HL-60 (cell line): ENCODE measurements at regions not wholly inside any gene's neighbourhood (a gene's known extent, or its start where the extent isn't known, plus 50 kb on each side); places are given as distances from the start of the nearest gene placed in this dataset.

ENCODE experiments used
- DNase-seq, 2 experiments: peaks; one replicate each; pipeline ENCODE4 v3.0.0-alpha.2; 2010 to 2020; ENCODE audit warnings: low read depth in 1 of 2, low spot score in 1 of 2
- H3K27ac ChIP-seq: fragments of 250-450 bp; sonication (Bioruptor Pico); replicated peaks from 2 replicates; pipeline ENCODE4 v1.5.1; 2020; ENCODE audit warnings: mild to moderate bottlenecking, moderate library complexity
- H3K27me3 ChIP-seq: fragments of 250-450 bp; sonication (Bioruptor Pico); 2 replicates; pipeline ENCODE4 v1.5.1; 2021; ENCODE audit warnings: mild to moderate bottlenecking, moderate library complexity; ENCODE audit not compliant: insufficient read depth, poor library complexity, severe bottlenecking
- H3K4me3 ChIP-seq: replicated peaks from 2 replicates; pipeline ENCODE4 v1.5.1; 2011; ENCODE audit warnings: mild to moderate bottlenecking, control low read depth, low read length; ENCODE audit not compliant: insufficient read depth
- GABPA ChIP-seq: IDR thresholded peaks from 2 replicates; pipeline ENCODE4 v1.6.1; 2012; ENCODE audit warnings: low read depth
- POLR2AphosphoS5 ChIP-seq: IDR thresholded peaks from 2 replicates; pipeline ENCODE4 v1.6.1; 2012; ENCODE audit warnings: low read depth
- SPI1 ChIP-seq: IDR thresholded peaks from 2 replicates; pipeline ENCODE4 v1.6.1; 2012; ENCODE audit warnings: low read depth, mild to moderate bottlenecking, borderline replicate concordance
- TF ChIP-seq, protein P1 (sequence below): IDR thresholded peaks from one replicate; pipeline ENCODE4 v1.5.1; 2011; ENCODE audit warnings: low read length, control low read depth, inconsistent platforms; ENCODE audit not compliant: insufficient read depth
- TF ChIP-seq, protein P2 (sequence below): IDR thresholded peaks from 2 replicates; pipeline ENCODE4 v1.6.1; 2012; ENCODE audit warnings: low read depth; ENCODE audit not compliant: insufficient replicate concordance

- DNase-seq = peak; percentile 41 to 52
- no peaks in the 10 kb centered on the region for H3K27me3 ChIP-seq
- TF ChIP-seq, protein P1, sequence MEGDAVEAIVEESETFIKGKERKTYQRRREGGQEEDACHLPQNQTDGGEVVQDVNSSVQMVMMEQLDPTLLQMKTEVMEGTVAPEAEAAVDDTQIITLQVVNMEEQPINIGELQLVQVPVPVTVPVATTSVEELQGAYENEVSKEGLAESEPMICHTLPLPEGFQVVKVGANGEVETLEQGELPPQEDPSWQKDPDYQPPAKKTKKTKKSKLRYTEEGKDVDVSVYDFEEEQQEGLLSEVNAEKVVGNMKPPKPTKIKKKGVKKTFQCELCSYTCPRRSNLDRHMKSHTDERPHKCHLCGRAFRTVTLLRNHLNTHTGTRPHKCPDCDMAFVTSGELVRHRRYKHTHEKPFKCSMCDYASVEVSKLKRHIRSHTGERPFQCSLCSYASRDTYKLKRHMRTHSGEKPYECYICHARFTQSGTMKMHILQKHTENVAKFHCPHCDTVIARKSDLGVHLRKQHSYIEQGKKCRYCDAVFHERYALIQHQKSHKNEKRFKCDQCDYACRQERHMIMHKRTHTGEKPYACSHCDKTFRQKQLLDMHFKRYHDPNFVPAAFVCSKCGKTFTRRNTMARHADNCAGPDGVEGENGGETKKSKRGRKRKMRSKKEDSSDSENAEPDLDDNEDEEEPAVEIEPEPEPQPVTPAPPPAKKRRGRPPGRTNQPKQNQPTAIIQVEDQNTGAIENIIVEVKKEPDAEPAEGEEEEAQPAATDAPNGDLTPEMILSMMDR = no peak
- TF ChIP-seq POLR2AphosphoS5 (no peak), GABPA (no peak), SPI1 (no peak)
- TF ChIP-seq, protein P2, sequence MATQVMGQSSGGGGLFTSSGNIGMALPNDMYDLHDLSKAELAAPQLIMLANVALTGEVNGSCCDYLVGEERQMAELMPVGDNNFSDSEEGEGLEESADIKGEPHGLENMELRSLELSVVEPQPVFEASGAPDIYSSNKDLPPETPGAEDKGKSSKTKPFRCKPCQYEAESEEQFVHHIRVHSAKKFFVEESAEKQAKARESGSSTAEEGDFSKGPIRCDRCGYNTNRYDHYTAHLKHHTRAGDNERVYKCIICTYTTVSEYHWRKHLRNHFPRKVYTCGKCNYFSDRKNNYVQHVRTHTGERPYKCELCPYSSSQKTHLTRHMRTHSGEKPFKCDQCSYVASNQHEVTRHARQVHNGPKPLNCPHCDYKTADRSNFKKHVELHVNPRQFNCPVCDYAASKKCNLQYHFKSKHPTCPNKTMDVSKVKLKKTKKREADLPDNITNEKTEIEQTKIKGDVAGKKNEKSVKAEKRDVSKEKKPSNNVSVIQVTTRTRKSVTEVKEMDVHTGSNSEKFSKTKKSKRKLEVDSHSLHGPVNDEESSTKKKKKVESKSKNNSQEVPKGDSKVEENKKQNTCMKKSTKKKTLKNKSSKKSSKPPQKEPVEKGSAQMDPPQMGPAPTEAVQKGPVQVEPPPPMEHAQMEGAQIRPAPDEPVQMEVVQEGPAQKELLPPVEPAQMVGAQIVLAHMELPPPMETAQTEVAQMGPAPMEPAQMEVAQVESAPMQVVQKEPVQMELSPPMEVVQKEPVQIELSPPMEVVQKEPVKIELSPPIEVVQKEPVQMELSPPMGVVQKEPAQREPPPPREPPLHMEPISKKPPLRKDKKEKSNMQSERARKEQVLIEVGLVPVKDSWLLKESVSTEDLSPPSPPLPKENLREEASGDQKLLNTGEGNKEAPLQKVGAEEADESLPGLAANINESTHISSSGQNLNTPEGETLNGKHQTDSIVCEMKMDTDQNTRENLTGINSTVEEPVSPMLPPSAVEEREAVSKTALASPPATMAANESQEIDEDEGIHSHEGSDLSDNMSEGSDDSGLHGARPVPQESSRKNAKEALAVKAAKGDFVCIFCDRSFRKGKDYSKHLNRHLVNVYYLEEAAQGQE = no peak
Measured at GRCh38 chr13:20337884-20338551, 105.9 kb upstream of the GJB6 start.

DNA sequence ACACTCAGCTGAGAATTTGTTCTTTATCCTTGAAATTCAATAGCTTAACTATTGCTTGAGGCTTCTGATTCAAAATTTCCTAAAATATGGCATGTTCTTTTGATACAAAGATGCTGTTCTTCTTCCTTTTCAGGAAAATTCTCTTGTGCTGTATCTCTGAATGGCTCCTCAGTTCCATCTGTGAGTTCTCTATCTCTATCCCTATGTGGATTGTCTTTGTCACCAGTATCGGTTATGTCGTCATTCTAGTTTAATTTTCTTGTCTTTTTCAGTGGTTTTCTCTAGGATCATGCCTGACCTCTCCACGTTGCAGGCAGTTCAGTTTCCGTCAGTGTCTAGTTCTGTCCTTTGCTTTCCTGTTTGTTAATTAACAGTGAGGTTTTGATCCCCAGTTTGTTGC, 104.6 kb upstream of the GJB6 start:
- TF ChIP-seq POLR2AphosphoS5 (no peak), SPI1 (no peak), GABPA (no peak)
- TF ChIP-seq, protein P1 = no peak
- TF ChIP-seq, protein P2 = no peak
- no peak for DNase-seq
- H3K27ac ChIP-seq = no peak overlapping the region
- no peak overlapping the region for H3K4me3 ChIP-seq
- H3K27me3 ChIP-seq = no peaks in the 10 kb centered on the region

More at GRCh38 chr13:20337884-20338551, 105.9 kb upstream of the GJB6 start:
- Histone ChIP-seq H3K27ac (no peak overlapping the region), H3K4me3 (no peak overlapping the region)

DNA sequence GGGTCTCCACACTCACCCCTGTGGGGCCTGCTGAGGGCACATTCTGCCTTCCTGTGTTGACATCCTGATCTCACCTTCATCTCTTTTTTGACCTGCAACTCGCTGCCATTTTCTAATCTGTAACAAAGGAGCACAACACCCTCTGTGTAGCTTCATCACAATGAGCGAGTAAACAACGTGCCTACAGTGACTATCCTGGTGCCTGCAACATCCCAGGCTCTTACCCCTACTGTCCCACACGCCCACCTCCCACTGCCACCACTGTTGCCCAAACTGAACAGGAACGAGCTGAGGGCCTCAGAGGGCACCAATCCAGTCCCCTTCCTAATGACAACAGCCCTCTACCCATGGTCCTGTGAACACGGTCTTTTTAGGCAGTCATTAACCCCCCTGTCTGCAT, 102.2 kb upstream of the GJB6 start:
- DNase-seq = no peak
- TF ChIP-seq GABPA = no peak
- TF ChIP-seq, protein P2 = no peak
- TF ChIP-seq, protein P1 = no peak
- TF ChIP-seq SPI1 = no peak
- TF ChIP-seq POLR2AphosphoS5 = no peak

More for the DNA sequence above, 102.2 kb upstream of the GJB6 start:
- no peak overlapping the region for H3K4me3 ChIP-seq
- H3K27ac ChIP-seq = no peak overlapping the region
- H3K27me3 ChIP-seq = no peaks in the 10 kb centered on the region
